GM18868 (cell line): ENCODE measurements at regions not wholly inside any gene's neighbourhood (a gene's known extent, or its start where the extent isn't known, plus 50 kb on each side); places are given as distances from the start of the nearest gene placed in this dataset.

Experiments
- ATAC-seq: cut with Tn5 transposase; IDR thresholded peaks from one replicate; pipeline ENCODE4 v1.9.1; 2021; ENCODE audit warnings: mild to moderate bottlenecking, moderate library complexity; ENCODE audit not compliant: unreplicated experiment

- ATAC-seq: no peak
Measured at GRCh38 chr6:87815449-87815848, 113.4 kb upstream of the AKIRIN2 start.

DNA sequence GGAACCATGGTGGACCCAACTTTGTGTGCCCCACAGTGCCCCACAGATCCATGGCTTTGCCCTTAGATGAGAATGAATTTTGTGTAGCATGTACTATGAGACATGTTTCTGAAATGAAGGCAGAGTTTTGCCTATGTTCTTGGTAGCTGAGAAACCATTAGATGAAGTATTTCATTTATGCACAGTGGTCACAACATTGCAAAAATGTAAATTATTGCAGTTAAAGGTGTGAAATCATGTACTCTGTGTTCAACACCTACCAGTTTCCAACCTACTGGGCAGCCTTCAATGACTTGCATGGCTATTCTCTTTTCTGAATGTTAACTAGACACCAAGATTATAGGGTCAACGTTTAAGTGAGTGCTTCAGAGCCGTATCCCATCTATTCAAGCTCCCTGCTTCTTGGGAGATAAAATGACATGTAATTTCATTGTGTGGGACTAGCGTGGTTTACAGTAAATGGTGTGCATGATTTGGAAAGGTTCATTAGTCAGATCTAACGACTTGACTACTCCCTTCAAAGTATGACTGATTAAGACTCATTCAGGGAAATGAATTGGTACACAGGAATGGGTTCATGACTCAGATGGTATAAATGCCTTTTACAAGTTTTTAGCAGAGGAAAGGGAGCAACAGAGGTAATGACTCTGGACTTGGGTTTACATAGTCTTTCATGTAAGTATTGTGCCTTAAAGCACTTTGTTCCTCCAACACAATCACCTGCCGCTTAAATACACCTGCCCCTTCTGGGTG, 106.1 kb upstream of the AKIRIN2 start:
- no peak for ATAC-seq

- ATAC-seq: peak; percentile 95
Measured at GRCh38 chr6:87807475-87807874, 105.4 kb upstream of the AKIRIN2 start.

DNA sequence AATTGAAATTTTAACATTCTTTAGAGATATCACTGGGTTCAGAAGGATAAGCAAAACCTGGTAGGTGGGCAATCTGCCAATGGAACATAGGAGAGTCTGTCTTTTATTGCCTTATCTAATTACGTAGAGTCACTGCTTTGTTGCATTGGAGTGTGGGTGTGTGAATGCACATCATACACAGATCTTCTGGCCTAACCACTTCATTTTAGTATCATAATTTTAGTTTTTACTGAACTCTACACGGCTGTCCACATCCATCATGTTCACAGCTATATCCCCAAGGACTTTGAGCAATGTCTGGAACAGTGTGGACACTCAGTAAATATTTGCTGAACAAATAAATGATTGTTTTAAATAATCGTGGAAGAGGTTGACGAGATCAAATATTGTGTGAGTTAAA, 104.6 kb upstream of the AKIRIN2 start:
- ATAC-seq: no peak

DNA sequence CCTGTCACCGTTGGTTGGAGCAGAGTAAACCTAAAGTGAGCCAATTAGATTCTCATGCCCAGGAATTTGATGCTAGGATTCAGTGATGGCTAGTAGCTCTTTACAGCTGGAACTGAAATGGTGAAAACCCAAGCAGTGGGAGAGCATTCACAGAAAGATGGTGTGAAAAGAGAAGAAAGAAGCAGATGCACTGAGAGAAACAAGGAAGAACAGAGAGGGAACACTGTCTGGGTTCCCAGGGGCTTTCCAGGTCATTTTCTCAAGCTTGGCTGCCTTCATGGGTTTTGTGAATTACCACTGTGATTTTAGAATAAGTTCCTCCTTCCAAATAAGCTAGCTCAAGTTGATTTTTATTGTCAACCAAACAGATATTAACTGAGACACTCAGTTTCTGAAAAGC, 104.1 kb upstream of the AKIRIN2 start:
- ATAC-seq: peak; percentile 25

- ATAC-seq: no peak
Measured at GRCh38 chr6:87803791-87804190, 101.8 kb upstream of the AKIRIN2 start.

GRCh38 chr6:87799651-87800050, 97.6 kb upstream of the AKIRIN2 start:
- ATAC-seq: peak; percentile 24

GRCh38 chr6:87798393-87799278, 96.6 kb upstream of the AKIRIN2 start:
- ATAC-seq: no peak

GRCh38 chr6:87794922-87795885, 93.2 kb upstream of the AKIRIN2 start:
- no peak for ATAC-seq

DNA sequence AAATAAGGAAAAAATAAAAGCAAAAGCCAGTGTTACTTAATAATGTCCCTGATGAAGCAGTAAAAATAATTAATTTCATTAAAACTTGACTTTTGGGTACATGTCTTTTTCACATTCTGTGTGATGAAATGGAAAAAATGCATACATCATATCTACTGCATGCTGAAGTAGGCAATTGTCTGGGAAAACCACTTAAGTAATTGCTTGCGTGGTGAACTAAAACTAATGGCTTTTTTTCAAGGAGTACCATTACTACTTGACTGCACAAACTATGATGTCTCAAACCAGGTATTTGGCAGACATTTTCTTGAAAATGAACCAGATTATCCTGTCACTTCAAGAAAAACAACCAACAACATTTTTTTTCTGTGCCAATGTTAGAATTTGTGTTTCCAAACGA, 91.3 kb upstream of the AKIRIN2 start:
- ATAC-seq: no peak

DNA sequence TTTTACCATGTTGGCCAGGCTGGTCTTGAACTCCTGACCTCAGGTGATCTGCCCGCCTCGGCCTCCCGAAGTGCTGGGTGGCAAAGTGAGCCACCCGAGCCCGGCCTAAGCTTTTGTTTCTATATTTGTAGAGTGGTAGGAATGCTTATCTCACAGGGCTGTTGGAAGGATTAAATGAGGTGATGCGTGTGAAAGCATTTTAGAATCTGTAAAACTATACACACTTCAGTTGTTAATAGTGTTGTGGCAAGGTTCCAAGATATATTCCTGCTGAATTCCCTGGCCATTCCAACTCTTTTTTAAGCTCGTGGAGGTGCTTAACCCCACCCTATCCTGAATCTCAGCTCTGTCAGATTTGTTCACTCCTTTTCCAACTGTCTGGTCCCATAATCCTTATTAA, 89.9 kb upstream of the AKIRIN2 start:
- no peak for ATAC-seq

DNA sequence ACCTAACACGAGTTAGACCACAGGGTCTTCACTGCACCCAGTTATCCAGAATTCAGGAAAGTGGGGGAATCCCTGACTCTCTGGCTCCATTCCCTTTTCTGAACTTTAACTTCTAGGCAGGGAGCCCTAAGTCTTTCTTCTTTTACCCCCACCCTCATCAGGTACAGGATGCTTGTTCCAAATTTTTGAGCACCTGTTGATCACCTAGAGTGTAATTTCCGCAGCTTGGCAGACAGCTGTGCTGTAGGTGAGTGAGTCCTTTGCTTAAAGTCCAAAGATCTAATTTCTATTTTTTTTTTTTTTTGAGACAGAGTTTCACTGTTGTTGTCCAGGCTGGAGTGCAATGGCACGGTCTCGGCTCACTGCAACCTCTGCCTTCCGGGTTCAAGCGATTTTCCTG, 89.5 kb upstream of the AKIRIN2 start:
- ATAC-seq: no peak

- ATAC-seq: no peak
Measured at GRCh38 chr6:87791029-87791428, 89.0 kb upstream of the AKIRIN2 start.

- no peak for ATAC-seq
Measured at GRCh38 chr6:87789900-87790290, 87.9 kb upstream of the AKIRIN2 start.

DNA sequence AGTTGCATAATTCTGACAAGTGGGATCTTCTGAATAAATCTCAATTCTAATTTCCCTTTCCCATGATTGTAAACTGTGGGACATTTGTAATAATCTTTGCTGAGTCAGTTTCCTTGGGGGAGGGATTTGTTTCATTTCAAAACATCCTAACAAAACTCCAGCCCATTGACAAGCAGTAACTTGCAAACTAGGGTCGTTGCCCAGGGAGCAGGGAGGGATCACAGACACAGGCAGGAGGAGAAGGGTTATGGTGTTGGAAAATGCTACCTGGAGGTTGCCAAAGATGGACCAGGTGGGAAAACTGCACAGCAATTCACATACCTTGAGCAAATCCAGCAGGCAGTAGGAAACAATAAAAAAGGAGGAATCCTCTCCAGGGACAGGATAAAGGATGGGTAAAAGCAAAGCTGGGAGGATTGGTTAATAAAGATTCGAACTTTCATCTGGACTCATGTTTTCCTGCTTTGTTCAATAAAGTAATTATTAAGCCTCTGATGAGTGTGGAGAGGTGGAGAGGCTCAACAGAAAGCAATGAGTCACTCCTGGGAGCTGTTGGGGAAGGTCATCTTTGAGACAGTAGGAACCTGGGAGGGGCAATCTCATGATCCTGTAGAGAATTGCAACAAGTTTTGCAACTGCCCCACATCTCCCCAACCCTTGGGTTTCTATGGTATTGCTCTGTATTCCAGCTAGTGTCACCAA, 87.3 kb upstream of the AKIRIN2 start:
- no peak for ATAC-seq

- no peak for ATAC-seq
Measured at GRCh38 chr6:87788141-87788540, 86.1 kb upstream of the AKIRIN2 start.

GRCh38 chr6:87785229-87785862, 83.3 kb upstream of the AKIRIN2 start:
- no peak for ATAC-seq

GRCh38 chr6:87784690-87785089, 82.7 kb upstream of the AKIRIN2 start:
- no peak for ATAC-seq

GRCh38 chr6:87784051-87784450, 82.0 kb upstream of the AKIRIN2 start:
- ATAC-seq: no peak

DNA sequence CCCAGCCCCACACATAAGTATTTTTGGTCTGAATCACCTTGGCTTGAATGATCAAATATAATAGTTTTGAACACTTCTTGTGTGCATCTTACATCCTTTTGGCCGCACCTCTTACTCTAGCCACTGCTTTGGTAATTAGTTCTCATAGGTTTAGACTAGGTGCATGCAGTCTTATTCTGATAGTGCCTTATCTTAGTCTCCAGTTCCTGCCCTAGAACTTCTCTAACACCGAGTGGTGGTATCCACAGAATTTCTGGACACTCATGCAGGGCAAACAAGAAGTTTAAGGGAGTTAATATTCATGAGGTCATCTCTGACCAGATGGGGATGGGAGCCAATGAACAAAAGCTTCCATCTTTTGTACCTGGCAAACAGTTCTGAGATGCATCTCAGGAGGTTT, 77.5 kb upstream of the AKIRIN2 start:
- ATAC-seq: no peak
